Stimulated activated CD8-positive, alpha-beta memory T cell treated with anti-CD3 and anti-CD28 coated beads, Interleukin-12 subunit alpha, Interleukin-12 subunit beta, amount 100 ng/mL, for 24 hours (primary cell): ENCODE measurements at regions not wholly inside any gene's neighbourhood (a gene's known extent, or its start where the extent isn't known, plus 50 kb on each side); places are given as distances from the start of the nearest gene placed in this dataset.

ENCODE experiments used
- DNase-seq: peaks from one replicate; pipeline ENCODE4 v3.0.0-alpha.2; 2020; ENCODE audit errors: extremely low read depth

- DNase-seq, result no peak
These were observed 75.8 kb downstream of the DAD1 start for GRCh38 chr14:22513066-22513812.

- DNase-seq, result no peak
These were observed 76.8 kb downstream of the DAD1 start for GRCh38 chr14:22512106-22512814.

- DNase-seq, result no peak
These were observed 78.4 kb downstream of the DAD1 start for GRCh38 chr14:22510527-22511110.

- no peak for DNase-seq
These were observed 79.2 kb downstream of the DAD1 start for GRCh38 chr14:22509751-22510300.

- DNase-seq, result no peak
These were observed 79.9 kb downstream of the DAD1 start for GRCh38 chr14:22509036-22509709.

GRCh38 chr14:22508662-22509035 lies 80.4 kb downstream of the DAD1 start:
- no peak for DNase-seq

GRCh38 chr14:22508150-22508457 lies 80.9 kb downstream of the DAD1 start:
- no peak for DNase-seq

- DNase-seq, result no peak
These were observed 82.2 kb downstream of the DAD1 start for GRCh38 chr14:22506778-22507351.

- DNase-seq, result no peak
These were observed 82.7 kb downstream of the DAD1 start for GRCh38 chr14:22506378-22506710.

GRCh38 chr14:22505697-22506377 lies 83.2 kb downstream of the DAD1 start:
- DNase-seq, result no peak

GRCh38 chr14:22505309-22505696 lies 83.7 kb downstream of the DAD1 start:
- no peak for DNase-seq

- no peak for DNase-seq
These were observed 86.5 kb downstream of the DAD1 start for GRCh38 chr14:22502551-22502950.

GRCh38 chr14:22502007-22502406 lies 87.0 kb downstream of the DAD1 start:
- no peak for DNase-seq

- DNase-seq, result no peak
These were observed 87.9 kb downstream of the DAD1 start for GRCh38 chr14:22500954-22501726.

GRCh38 chr14:22500525-22500924 lies 88.5 kb downstream of the DAD1 start:
- DNase-seq, result no peak

GRCh38 chr14:22497671-22498093 lies 91.3 kb downstream of the DAD1 start:
- DNase-seq, result no peak

GRCh38 chr14:22497144-22497423 lies 91.9 kb downstream of the DAD1 start:
- DNase-seq, result no peak

- DNase-seq, result no peak
These were observed 94.4 kb downstream of the DAD1 start for GRCh38 chr14:22494486-22495135.

- no peak for DNase-seq
These were observed 95.3 kb downstream of the DAD1 start for GRCh38 chr14:22493753-22494152.
